SK-N-MC (cell line): ENCODE measurements at regions not wholly inside any gene's neighbourhood (a gene's known extent, or its start where the extent isn't known, plus 50 kb on each side); places are given as distances from the start of the nearest gene placed in this dataset.

Source experiments
- EZH2 ChIP-seq: fragments of 200-600 bp; sonication (generic); IDR thresholded peaks from one replicate; pipeline ENCODE4 v1.6.1; 2017; ENCODE audit warnings: antibody characterized with exemption
- POLR2AphosphoS5 ChIP-seq: IDR thresholded peaks from 2 replicates; pipeline ENCODE4 v1.6.1; 2012; ENCODE audit warnings: mild to moderate bottlenecking, low read depth, low read length, borderline replicate concordance

- TF ChIP-seq EZH2 (no peak), POLR2AphosphoS5 (no peak)
Measured at GRCh38 chr4:14925471-14925870, 76.8 kb upstream of the CPEB2 start.
